HG02759 (cell line): ENCODE measurements at regions not wholly inside any gene's neighbourhood (a gene's known extent, or its start where the extent isn't known, plus 50 kb on each side); places are given as distances from the start of the nearest gene placed in this dataset.

ENCODE experiments used
- ATAC-seq: cut with Tn5 transposase; IDR thresholded peaks from one replicate; pipeline ENCODE4 v1.9.1; 2021; ENCODE audit warnings: mild to moderate bottlenecking, moderate library complexity; ENCODE audit not compliant: unreplicated experiment

DNA sequence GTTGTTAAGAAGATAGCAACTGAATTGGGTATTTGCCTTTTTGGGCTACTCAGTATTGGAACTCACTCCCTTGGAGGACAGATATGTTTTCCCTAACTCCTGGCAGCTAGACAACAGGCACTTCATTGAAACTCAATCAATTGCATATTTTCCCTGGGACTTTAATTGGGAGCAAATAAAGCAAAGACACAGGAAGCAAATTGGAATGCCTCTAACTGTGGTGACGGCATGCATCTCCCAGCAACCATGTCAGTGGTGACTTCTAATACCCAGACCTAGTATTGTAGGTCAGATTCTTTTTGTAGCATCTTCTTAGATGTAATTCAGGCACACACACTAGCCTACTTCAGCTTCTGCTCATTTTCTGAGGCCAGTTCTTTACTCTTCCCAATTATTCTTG, 164.2 kb upstream of the SETBP1 start:
- no peak for ATAC-seq

DNA sequence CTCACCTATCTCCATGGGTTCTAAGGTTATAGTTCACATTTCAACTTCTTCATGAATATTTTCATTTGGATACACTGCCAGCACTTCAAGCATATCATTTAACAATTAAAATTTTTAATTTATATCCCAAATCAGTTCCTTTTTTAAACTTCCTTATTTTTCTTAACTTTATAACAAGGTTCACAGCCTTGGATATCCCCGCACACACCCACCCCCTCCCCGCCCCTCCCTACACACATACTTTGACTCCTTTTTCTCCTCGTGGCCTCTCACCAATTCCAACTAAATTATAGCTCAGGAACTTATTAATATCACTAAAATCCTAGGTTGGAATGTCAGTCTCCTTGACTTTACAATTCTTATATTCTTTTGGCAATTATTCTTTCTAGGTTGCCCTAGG, 163.6 kb upstream of the SETBP1 start:
- ATAC-seq, result no peak

DNA sequence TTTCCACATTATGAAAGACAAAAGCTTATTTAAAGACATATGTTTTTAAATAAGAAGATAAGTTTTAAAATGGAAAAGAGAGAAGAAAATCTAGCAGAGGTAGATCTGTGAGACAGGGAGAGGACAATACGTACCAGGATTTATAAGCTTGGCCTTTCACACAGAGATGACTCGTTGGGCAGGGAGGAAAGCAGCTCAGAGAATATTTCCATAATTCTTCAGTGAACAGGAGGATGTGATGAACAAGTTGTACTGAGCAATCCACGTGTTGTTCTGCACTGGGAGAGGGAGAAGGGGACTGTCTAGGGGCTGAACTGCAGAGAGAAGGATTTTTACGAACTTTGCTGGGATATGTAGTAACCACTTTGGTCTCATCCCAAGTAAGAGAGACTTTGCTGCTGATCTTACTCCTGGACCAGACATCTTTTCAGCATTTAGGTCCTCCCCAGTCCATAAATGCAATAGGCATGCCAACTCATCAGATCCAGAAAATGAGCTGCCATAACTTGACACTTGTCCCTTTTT, 162.5 kb upstream of the SETBP1 start:
- ATAC-seq, result no peak

DNA sequence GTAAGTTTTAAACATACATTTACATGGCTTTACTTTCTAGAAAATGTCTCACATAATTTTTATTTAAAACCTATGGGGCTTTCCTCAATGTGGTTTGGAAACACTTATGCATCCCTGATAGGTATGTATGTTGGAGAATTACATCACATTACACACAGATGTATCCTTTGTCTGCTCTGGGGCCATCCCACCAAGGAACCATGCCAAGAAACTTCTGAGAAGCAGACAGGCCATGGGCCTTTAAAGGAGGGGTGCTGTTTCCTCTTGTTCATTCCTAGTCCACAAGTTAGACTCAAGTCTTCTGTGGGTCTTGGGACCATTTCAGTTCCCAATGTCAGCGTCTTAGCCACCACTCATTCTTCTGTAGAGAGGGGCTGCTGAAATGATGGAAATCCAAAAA, 162.0 kb upstream of the SETBP1 start:
- no peak for ATAC-seq

DNA sequence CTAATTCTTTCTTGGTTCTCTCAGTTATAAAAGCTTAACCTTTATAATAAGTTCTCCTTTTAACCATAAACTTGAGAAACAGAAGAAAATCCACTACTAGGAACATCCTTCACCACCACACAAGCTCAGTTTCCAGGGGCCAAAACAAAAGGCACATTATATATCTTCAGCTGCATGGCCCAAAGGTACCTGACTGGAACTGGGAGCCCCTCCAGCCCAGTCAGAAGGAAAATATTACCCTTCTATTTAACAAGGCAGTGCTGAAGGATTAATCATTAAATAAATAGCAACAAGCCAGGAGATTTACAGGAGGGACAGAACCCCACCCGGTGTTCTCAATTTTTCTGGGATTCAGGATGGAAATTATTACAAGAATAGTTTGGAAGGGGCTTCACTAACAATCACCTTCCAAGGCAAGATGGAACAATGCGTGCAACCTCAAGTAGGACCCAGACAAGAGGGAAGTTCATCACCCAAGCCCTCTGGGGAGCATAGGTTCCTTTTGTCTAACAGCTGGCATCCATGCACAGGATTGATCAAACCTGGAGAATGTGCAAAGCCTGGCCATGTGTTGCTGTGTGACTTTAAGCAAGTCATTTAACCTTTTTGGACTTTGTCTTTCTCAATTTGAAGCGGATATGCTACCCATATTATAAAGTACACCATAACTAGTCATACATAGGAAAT, 159.6 kb upstream of the SETBP1 start:
- ATAC-seq, result no peak

DNA sequence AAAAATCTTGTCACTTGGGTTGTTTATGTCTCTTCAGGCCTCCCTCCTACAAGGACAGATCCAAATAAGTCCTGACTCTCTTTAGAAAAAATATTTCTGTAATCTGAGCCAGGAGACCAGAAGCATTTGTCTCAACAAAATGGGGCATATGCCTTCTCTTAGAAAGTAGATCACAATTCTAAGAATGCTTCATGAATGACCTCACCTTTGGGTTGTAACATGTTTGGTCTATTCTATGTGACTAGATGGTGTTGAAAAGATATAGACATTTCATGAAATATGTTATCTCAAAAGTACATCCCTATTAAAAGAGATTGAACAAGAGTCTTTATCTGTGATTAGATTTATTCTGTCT, 159.0 kb upstream of the SETBP1 start:
- ATAC-seq, result no peak

DNA sequence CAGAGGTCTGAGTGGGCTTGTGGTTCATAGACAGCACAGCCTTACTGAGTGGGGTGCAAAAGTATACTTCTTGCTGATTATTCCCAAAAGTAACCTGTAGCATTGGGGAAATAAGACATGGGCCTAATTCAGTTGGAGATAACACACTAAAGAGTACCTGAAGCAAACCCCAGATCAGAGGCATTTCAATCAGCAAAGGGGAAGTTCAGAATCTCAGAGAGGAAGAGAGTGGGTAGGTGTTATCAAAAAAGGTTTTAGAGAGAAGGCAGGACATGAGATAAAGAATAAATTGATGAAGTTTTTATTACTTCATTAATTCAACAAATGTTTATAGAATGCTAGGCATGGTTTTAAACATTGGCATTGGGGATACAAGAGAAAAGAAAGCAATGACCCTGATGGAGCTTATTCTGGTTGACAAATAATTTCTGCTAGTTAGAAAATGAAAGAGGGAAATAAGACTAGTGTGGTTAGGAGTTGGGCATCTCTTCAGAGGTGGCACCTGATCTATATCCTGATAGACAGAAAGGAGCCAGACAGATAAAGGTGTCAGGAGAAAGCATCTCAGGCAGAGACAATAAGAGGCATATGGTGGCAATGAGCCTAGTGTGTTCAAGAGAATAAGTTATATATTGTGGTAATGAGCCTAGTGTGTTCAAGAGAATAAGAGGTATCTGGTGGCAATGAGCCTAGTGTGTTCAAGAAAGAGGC, 153.8 kb upstream of the SETBP1 start:
- ATAC-seq, result no peak

DNA sequence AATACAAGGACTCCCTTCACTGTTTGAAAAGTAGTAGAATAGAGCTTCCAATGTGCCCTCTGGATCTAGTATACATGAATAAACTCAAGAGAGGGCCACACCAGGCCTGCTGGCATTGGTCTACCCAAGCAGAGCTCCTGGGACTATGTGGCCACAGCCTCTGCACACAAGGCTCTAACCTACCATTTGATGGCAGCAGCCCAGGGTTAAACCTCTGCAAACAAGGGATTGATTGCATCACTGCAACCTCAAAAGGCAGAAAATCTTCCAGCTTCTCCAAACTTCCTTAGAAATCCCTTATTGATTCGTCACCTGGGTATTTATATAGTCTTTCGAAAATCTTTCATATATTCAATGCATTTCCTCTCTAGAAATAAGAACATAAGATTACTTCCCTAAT, 147.6 kb upstream of the SETBP1 start:
- no peak for ATAC-seq

DNA sequence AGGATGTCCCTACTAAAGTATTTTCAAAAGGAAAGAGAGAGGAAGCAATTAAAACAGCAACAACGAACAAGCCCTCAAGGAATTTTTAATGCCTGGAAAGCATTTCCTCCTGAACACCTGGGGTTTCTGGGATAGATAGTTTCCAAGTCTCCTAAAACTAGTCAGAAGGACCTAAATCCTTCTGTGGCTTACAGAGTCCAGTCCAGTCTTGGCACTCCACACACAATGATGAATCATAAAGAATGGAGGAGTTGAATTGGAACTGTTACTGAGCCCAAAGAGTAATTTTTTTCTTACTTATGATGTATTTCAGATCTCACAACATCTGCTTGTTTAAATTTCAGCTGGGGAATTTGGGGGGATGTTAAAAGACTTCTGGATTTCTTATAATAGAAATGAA, 144.6 kb upstream of the SETBP1 start:
- ATAC-seq, result no peak

DNA sequence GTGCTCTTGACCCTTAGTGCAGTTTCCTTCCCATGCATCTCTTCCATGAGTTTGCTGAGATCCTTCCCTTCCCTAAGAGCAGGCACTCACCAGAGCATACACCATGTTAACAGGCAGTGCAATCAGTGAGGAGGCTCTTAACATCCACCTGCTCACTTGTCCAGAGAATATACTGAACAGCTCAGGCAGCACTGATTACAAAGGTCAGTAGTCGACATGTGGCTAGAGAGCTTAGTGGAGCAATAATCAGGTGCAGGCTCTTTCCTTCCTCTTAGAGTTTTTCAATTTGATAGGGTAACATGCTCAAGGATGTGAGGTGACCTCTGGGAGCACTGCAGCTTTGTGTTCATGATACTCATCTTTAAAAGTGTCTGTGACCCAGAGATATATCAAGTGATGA, 144.1 kb upstream of the SETBP1 start:
- ATAC-seq, result no peak

DNA sequence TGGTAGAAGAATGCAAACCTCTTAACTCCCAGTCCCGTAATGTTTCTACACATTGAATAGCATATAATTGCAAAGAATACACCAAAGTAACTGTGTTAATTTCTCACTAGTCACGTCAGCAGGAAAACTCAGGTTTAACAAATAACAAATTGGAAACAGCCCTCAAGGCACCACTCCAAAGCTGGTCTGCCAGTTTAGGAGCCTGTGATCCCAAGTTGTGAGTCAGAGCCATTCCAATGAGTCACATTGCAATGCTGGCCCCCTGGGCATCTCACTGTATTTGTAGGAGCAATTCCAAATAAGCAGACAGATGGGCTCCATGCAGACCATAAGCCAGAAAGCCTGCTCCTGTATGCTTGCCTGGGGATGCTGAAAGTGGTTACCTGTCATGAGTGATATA, 143.2 kb upstream of the SETBP1 start:
- no peak for ATAC-seq

DNA sequence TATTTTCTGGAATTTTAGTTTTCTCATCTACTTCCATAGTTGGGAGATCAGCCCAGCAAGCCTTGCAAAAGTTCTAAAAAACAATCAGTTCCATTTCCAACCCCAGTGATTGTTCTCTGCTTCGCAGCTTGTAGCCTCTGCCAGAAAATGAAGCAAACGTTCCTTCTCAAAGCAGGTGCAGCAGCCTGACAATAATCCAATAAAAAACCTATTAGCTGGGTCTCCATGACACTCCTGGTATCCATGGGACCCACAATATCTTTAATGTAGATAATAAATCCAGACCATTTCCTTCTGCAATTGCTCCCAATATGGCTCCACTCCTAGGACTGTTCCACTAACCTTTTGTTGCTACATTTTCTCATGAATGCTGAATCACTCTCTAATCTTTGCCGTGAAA, 140.8 kb upstream of the SETBP1 start:
- ATAC-seq, result no peak

DNA sequence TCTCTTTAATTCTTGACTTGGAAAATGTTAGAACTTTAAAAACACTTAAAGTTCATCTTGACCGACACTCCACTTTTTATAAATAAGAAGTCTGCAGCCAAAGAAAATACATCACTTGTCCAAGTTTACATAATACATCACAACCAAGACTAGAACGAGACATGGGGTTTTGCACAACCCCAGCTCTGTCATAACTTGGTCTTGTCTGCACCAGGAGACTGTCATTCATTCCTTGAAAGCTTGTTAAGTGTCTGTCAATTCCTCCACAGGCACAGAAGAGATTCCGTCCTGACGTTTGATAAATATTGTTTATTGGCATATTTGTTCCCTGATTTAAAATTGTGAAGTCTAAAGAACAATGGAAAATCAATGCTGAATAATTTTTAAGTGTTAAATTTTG, 139.5 kb upstream of the SETBP1 start:
- ATAC-seq, result no peak

DNA sequence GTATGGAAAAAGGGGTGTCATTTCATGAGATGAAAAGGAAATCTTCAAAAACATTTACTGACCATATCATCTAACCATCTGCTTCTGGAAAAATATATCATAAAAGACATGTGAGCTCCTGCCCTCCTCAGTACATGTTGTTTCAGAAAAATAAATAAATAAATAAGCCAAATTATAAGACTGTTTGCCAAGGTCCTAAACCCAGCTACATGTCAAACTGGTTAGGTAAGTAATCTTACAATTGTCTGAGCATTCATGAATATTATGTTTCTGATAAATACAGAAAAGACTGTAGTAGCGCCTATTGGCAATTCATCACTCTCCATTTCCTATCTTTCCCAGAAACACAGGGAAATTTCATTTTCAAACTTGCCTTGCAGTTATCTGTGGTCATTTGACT, 138.9 kb upstream of the SETBP1 start:
- ATAC-seq, result no peak

DNA sequence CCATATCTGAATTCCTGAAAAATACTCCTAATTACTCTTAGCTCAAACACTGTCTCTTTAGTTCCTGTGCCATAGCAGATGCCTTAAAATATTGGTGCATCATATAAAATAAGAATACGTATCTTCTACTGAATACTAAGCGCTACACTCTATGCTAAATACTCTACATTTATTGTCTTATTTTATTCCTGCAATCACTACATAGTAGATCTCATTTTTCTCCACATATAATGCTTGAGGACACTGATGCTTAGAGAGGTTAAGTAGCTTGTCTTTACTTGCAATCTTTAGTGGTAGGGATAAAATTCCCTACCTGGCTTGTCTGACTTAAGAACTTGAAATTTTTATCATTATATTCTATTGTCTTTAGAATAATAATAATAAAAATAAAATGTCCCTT, 137.3 kb upstream of the SETBP1 start:
- no peak for ATAC-seq

DNA sequence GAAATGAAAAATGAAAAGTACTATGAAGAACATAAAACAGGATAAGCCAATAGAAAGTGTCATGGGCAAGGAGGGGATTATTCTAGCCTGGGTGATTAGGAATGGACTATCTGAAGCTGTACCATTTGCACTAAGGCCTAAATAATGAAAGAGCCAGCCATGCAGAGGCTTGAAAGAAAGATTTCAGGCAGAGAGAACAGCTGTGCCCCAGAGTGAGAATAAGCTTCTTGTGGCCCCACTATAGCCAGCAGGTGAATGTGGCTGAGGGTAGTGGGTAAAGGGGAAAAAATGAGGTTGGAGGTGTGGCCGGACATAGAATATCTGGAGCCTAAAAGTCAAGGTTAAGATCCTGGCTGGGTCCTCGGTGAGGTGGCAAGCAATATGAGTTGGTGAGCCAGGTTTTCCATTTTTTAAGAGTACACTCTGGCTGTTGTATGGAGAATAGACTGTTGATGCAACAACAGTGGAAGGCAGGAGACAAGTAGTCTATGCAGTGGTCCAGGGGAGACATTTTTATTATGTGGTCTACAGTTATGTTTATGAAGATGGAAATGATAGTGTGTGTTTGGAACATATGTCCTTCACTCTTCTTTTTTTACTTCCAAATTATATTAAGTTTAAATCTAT, 135.2 kb upstream of the SETBP1 start:
- ATAC-seq, result no peak

DNA sequence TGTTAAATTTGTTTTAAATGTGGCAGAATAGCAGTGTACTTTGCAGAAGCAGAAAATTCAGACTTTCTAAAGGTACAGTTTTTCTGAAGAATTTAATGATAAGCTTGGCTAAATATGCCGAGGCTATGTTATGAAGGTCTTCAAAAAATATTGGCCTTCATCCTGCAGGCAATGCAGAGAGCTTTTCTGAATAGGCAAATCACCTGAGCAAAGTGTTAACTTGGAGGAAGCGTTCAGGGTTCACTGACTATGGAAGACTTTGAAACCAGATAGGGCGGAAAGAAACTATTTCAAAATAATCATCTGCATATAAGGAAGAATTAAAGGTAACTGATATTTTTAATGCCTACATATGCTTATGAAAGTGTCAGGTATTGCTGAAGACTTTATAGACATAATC, 133.7 kb upstream of the SETBP1 start:
- no peak for ATAC-seq

DNA sequence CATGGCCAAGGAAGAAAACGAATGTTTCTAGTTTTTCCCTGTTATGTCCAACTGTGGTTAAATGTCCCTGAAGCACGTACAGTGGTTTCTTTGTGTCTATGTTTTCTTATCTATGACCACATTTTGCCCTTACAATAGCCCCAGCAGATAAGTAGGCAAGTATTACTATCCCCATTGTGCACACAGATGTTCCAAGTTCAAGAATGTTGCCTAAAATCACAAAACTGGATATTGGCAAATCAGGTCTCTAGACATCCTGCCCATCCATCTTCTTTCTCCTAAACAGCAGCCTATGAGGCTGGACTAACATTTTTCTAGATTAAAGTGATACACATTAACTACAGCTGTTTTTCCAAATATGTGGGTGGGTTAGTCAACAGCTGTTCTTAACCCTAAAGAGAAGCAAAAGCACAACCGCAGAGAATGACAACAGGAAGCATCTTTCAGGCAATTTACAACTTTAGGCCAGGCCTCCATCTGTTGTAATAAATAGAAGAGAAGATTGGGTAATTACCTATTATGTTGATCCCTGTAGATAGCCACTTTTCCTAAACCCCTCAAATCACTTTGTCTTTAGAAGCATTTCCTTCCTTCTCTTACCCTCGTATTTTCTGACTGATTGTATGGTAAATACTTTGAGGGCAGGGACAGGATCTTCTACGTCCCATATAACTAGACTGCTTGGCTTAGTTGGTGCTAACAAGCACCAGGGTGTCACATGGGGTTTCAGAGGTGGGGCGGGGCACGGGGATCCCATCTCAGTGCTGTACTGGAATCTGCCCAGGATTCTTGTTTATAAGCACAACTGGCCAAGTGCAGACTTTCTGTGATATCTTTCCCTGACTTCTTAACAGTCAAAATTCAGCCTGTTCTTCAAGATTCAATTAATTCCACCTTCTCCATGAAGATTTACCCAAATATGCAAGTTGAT, 132.1 kb upstream of the SETBP1 start:
- ATAC-seq, result no peak

DNA sequence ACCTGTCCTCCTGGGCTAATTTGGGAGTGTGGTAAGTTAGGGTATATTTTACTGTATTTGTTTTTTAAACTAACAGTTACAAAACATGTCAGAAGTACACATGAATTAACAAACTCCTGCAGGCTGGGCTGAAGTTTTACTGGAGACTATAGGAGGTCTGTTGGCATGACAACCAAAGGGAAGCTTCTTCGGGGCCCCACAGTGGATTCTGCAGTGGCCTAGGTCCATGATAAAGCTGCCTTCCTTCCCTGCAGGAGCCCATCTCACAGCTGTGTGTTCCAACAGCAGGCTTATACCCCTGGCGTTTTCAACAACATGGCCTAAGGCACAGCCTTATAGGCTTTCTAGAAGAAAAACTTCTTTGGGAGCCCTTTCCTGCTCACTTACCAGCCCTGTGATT, 128.0 kb upstream of the SETBP1 start:
- no peak for ATAC-seq

DNA sequence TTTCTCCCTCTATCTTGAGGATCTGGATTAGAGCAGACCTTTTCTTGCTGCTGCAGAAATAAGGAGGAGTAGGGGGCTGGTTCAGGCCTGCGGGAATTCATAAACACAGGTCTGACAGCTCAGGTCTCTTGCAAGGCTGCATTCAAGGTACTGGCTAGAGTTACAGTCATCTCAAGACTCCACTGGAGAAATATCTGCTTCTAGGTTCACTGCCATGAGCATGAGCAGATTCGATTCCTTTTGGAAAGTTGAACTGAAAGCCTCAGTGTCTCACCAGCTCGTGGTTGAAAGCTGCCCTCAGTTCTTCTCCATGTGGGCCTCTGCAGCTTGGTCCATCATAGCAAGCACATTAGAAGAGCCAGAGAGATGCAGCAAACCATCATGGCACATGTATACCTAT, 124.4 kb upstream of the SETBP1 start:
- no peak for ATAC-seq

DNA sequence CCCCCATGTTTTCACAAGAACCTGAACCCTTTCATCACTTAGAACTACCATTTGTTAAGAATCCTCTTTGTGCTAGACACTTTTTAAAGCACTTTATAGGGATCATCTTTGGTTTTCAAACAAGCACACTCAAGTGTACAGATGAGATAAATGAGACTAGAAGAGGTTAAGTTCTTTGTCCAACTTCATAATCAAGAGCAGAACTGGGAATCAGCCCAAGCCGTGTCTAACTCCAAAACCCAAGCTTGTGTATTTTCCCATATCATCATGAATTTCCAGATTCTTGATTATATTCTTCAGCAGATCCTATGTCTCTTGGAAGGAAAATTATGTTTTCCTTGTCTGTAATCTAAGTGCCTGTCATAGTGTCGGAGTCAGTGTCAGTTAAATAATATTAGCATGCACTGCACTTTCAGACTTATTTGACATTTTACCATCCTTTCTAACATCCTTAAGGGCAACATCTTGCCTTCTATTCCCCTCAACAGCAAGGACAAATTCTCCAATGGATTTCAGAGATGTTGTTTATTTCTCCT, 123.0 kb upstream of the SETBP1 start:
- no peak for ATAC-seq
